ENCODE measurements at regions not wholly inside any gene's neighbourhood (a gene's known extent, or its start where the extent isn't known, plus 50 kb on each side); places are given as distances from the start of the nearest gene placed in this dataset.

GRCh38 chr10:125291836-125292235 is 131.5 kb upstream of the CTBP2 start:
- no peak for TF ChIP-seq CTCF (conservative IDR thresholded peaks at IDR 0.05)
- no peak for TF ChIP-seq EZH2 (IDR thresholded peaks at IDR 0.05; ENCODE audit: low read depth)
